ENCODE measurements at regions not wholly inside any gene's neighbourhood (a gene's known extent, or its start where the extent isn't known, plus 50 kb on each side); places are given as distances from the start of the nearest gene placed in this dataset.

DNA sequence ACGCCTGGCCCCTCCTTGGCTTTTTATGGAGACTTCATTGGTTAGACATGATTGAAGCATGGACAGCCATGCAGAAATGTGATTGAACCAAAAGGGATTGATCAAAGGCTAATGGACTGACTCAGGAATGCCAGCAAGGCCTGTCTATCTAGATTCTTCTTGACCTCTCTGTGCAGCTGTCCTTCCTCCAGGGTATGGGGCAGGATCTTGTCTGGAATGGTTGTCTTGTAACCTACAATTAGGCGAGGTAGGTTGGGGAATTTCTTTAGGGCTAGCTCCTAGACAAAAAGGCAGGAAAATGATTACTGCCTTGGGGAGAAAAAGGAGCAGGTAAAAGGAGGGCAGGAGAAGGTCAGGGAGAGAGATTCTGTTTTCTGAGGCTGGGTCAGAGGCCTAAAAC is 59.6 kb upstream of the INCENP start:
- intact Hi-C loops (cut with micrococcal nuclease) = no loop called here
- Histone ChIP-seq H3K9ac (ENCODE audit: insufficient read depth in 1 of 2, low read depth in 2 of 2, low read length in 2 of 2) (no peak overlapping the region), H3K4me1 (replicated peaks in 1 of 2; ENCODE audit: control insufficient read depth in 2 of 2, insufficient read depth in 2 of 2, low read length in 2 of 2) (0 out of 5 replicates have a peak, but pooled peaks cover 0 to 3% of the 10 kb centered on the region in 2 experiments), H3K4me2 (ENCODE audit: insufficient read depth, low read length) (no peak overlapping the region), H2AFZ (ENCODE audit: low read depth, low read length) (no peak overlapping the region), H3K79me2 (ENCODE audit: control insufficient read depth, insufficient read depth, low read length) (no peaks in the 10 kb centered on the region), H3K9me1 (ENCODE audit: control insufficient read depth, insufficient read depth, low read length) (no peaks in the 10 kb centered on the region), H3K4me3 (no peak overlapping the region), H3K27me3 (ENCODE audit: control insufficient read depth in 2 of 2, insufficient read depth in 2 of 2, low read length in 2 of 2) (no peaks in the 10 kb centered on the region), H3K27ac (ENCODE audit: extremely low read depth, low read depth, low read length) (no peak overlapping the region), H4K20me1 (replicated peaks; ENCODE audit: control insufficient read depth, insufficient read depth, low read length) (no peaks in the 10 kb centered on the region), H3K36me3 (ENCODE audit: control insufficient read depth, insufficient read depth, low read length) (no peaks in the 10 kb centered on the region), H3K9me3 (replicated peaks; ENCODE audit: control insufficient read depth, insufficient read depth, low read depth, low read length) (no peaks in the 10 kb centered on the region)
- in situ Hi-C loops (cut with MboI) = no loop called here
- WGBS (ENCODE audit: insufficient coverage, low coverage, missing lambda C conversion rate) = 52% methylated on average over 2 of the region's 2 CpGs
- no TSS peak for BruUV-seq (replicated peaks)
- TF ChIP-seq TBL1XR1 (IDR thresholded peaks at IDR 0.05; ENCODE audit: low read length in 2 of 2) = no peak
- TF ChIP-seq DLX4 (CRISPR knock-in tag; IDR thresholded peaks at IDR 0.05) = no peak
- TF ChIP-seq ZBTB12 (CRISPR knock-in tag; IDR thresholded peaks at IDR 0.05) = no peak
- TF ChIP-seq ZNF449 (CRISPR knock-in tag; IDR thresholded peaks at IDR 0.05) = no peak
- TF ChIP-seq CHD2 (IDR thresholded peaks at IDR 0.05; ENCODE audit: low read depth, low read length) = no peak
- TF ChIP-seq DPF2 (IDR thresholded peaks at IDR 0.05) = no peak
- TF ChIP-seq TARDBP (IDR thresholded peaks at IDR 0.05) = no peak
- no peak for TF ChIP-seq RBBP5 (IDR thresholded peaks at IDR 0.05; ENCODE audit: borderline replicate concordance, insufficient read depth, low read length, poor library complexity, severe bottlenecking)
- TF ChIP-seq, protein P1, sequence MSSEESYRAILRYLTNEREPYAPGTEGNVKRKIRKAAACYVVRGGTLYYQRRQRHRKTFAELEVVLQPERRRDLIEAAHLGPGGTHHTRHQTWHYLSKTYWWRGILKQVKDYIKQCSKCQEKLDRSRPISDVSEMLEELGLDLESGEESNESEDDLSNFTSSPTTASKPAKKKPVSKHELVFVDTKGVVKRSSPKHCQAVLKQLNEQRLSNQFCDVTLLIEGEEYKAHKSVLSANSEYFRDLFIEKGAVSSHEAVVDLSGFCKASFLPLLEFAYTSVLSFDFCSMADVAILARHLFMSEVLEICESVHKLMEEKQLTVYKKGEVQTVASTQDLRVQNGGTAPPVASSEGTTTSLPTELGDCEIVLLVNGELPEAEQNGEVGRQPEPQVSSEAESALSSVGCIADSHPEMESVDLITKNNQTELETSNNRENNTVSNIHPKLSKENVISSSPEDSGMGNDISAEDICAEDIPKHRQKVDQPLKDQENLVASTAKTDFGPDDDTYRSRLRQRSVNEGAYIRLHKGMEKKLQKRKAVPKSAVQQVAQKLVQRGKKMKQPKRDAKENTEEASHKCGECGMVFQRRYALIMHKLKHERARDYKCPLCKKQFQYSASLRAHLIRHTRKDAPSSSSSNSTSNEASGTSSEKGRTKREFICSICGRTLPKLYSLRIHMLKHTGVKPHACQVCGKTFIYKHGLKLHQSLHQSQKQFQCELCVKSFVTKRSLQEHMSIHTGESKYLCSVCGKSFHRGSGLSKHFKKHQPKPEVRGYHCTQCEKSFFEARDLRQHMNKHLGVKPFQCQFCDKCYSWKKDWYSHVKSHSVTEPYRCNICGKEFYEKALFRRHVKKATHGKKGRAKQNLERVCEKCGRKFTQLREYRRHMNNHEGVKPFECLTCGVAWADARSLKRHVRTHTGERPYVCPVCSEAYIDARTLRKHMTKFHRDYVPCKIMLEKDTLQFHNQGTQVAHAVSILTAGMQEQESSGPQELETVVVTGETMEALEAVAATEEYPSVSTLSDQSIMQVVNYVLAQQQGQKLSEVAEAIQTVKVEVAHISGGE (CRISPR knock-in tag; IDR thresholded peaks at IDR 0.05) = no peak
- no peak for TF ChIP-seq ZNF668 (CRISPR knock-in tag; IDR thresholded peaks at IDR 0.05)
- DNase-seq (ENCODE audit: extremely low read depth in 1 of 4, low spot score in 3 of 4) = no peak
- ChIA-PET POLR2A (interaction anchor here (0.5 to 2.4 kb wide), 5 partner anchors 11 to 1147 kb away, joined by 3 to 5 read pairs (median 3); no protein-coding TSS in a partner anchor), CTCF (ENCODE audit: low intra/inter-chr PET ratio) (no interaction called here)
- no peak for FAIRE-seq
- no peak for ATAC-seq
